ENCODE measurements at regions not wholly inside any gene's neighbourhood (a gene's known extent, or its start where the extent isn't known, plus 50 kb on each side); places are given as distances from the start of the nearest gene placed in this dataset.

DNA sequence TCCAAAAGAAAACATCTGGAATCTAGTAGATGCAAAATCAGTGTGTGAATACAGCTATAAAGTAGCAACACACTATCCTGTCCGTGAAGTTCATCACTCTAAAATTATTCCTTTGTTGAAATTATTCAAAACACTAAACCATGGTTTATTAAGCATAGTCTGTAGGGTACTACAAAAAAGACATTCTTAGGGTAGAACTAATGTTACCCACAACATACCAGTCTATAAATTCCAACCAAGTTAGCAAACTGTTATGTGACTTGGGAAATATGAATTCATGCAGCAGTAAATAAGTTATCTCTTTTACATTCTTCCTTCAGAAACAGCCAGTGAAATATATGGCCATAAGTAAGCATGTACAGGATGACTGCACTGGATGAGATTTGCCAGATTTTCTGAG lies 580.3 kb upstream of the ADGRB3 start:
- 41% methylated on average over 1 of the region's 1 CpG for WGBS (ENCODE audit: insufficient coverage, low coverage, missing lambda C conversion rate)
- DNase-seq (ENCODE audit: extremely low read depth in 1 of 4, low spot score in 3 of 4) (no peak), FAIRE-seq (no peak), ATAC-seq (peak; percentile 28)
- H4K20me1 ChIP-seq (replicated peaks; ENCODE audit: control insufficient read depth, insufficient read depth, low read length), result no peaks in the 10 kb centered on the region
- H3K9me1 ChIP-seq (ENCODE audit: control insufficient read depth, insufficient read depth, low read length), result no peaks in the 10 kb centered on the region
- H3K4me2 ChIP-seq (ENCODE audit: insufficient read depth, low read length), result no peak overlapping the region
- ChIA-PET CTCF (ENCODE audit: low intra/inter-chr PET ratio) (no interaction called here), POLR2A (interaction anchor here (0.6 to 1.6 kb wide), 3 partner anchors 10 to 267 kb away, joined by 3 to 4 read pairs (median 3); no protein-coding TSS in a partner anchor)
- H3K27ac ChIP-seq (ENCODE audit: extremely low read depth, low read depth, low read length), result peak overlapping the region; percentile 29; the same call in 1 of the 3 replicates
- peaks cover 7% of the 10 kb centered on the region; the same call in 1 of the 2 replicates for H3K9me3 ChIP-seq (replicated peaks; ENCODE audit: control insufficient read depth, insufficient read depth, low read depth, low read length)
- intact Hi-C loops (cut with micrococcal nuclease), result no loop called here
- H3K9ac ChIP-seq (ENCODE audit: insufficient read depth in 1 of 2, low read depth in 2 of 2, low read length in 2 of 2), result no peak overlapping the region
- H2AFZ ChIP-seq (ENCODE audit: low read depth, low read length), result no peak overlapping the region; the same call in 1 of the 2 replicates
- H3K4me1 ChIP-seq (replicated peaks in 1 of 2; ENCODE audit: control insufficient read depth in 2 of 2, insufficient read depth in 2 of 2, low read length in 2 of 2), result no peaks in the 10 kb centered on the region
- in situ Hi-C loops (cut with MboI), result no loop called here
- peaks cover 12% of the 10 kb centered on the region; the same call in 2 of the 3 replicates for H3K36me3 ChIP-seq (ENCODE audit: control insufficient read depth, insufficient read depth, low read length)
- H3K79me2 ChIP-seq (ENCODE audit: control insufficient read depth, insufficient read depth, low read length), result peaks cover 66% of the 10 kb centered on the region
- TF ChIP-seq RFX5 (IDR thresholded peaks at IDR 0.05; ENCODE audit: low read depth, low read length) (no peak), MYC (IDR thresholded peaks at IDR 0.05; ENCODE audit: low read depth, low read length) (no peak), MYC (CRISPR knock-in tag; IDR thresholded peaks at IDR 0.05; ENCODE audit: borderline replicate concordance, low read depth) (no peak), GABPB1 (CRISPR knock-in tag; IDR thresholded peaks at IDR 0.05) (no peak), ZNF395 (CRISPR knock-in tag; IDR thresholded peaks at IDR 0.05) (no peak), C11orf30 (IDR thresholded peaks at IDR 0.05; ENCODE audit: low read depth) (no peak), NR2C2 (CRISPR knock-in tag; IDR thresholded peaks at IDR 0.05) (no peak), NR2C2 (tag; IDR thresholded peaks at IDR 0.05) (no peak), PHF20 (IDR thresholded peaks at IDR 0.05; ENCODE audit: partially characterized antibody) (no peak), PRDM10 (IDR thresholded peaks at IDR 0.05; ENCODE audit: partially characterized antibody) (no peak), ZKSCAN1 (IDR thresholded peaks at IDR 0.05; ENCODE audit: low read depth, low read length) (no peak), WHSC1 (IDR thresholded peaks at IDR 0.05; ENCODE audit: low read length) (no peak), ARID3B (CRISPR knock-in tag; IDR thresholded peaks at IDR 0.05; ENCODE audit: borderline replicate concordance) (no peak)
- TF ChIP-seq, protein P1, sequence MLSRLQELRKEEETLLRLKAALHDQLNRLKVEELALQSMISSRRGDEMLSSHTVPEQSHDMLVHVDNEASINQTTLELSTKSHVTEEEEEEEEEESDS (CRISPR knock-in tag; IDR thresholded peaks at IDR 0.05), result no peak
- BruUV-seq (replicated peaks), result no TSS peak
- no peak overlapping the region for H3K4me3 ChIP-seq
- H3K27me3 ChIP-seq (ENCODE audit: control insufficient read depth in 2 of 2, insufficient read depth in 2 of 2, low read length in 2 of 2), result no peaks in the 10 kb centered on the region

Data from K562 (cell line).